CD4-positive, alpha-beta T cell (primary cell): ENCODE measurements at regions not wholly inside any gene's neighbourhood (a gene's known extent, or its start where the extent isn't known, plus 50 kb on each side); places are given as distances from the start of the nearest gene placed in this dataset.

Experiments
- ATAC-seq: fragments of 200-7000 bp; cut with Tn5 transposase; one replicate; pipeline ENCODE4 v1.10.0; 2022; ENCODE audit warnings: mild to moderate bottlenecking; ENCODE audit not compliant: poor library complexity
- CTCF ChIA-PET: fragments of 350-600 bp; sonication (Branson Sonifier 250); formaldehyde crosslinking; loops from one replicate; lab custom pipeline; 2021; ENCODE audit warnings: antibody characterized with exemption, inconsistent platforms; lab: Charles Lee
- POLR2A ChIA-PET: fragments of 350-600 bp; sonication (Branson Sonifier 250); formaldehyde crosslinking; loops from one replicate; lab custom pipeline; 2021; ENCODE audit warnings: antibody characterized with exemption, inconsistent platforms; lab: Charles Lee
- DNase-seq, 14 experiments: peaks; one replicate each; pipeline ENCODE4 v3.0.0-alpha.2; 2013 to 2020; ENCODE audit warnings: mixed read lengths in 2 of 14
- H3K27ac ChIP-seq, 2 donors: one replicate each; pipeline versions ENCODE4 v1.5.1 to v1.7.0; 2013; ENCODE audit warnings: low read length in 2 of 2, low read depth in 1 of 2, mild to moderate bottlenecking in 1 of 2
- H3K27me3 ChIP-seq, 2 experiments: 1 replicate in 1 of 2; 2 replicates in 1 of 2; pipeline versions ENCODE4 v1.6.1 to v1.7.0; 2013; ENCODE audit warnings: low read length in 2 of 2, control low read depth in 1 of 2, mild to moderate bottlenecking in 1 of 2, moderate library complexity in 1 of 2; ENCODE audit not compliant: insufficient read depth in 2 of 2, control insufficient read depth in 1 of 2
- H3K36me3 ChIP-seq: one replicate; pipeline ENCODE4 v1.6.1; 2013; ENCODE audit warnings: low read length, control low read depth; ENCODE audit not compliant: insufficient read depth
- H3K4me1 ChIP-seq: one replicate; pipeline ENCODE4 v1.6.1; 2013; ENCODE audit warnings: low read length, control low read depth; ENCODE audit not compliant: insufficient read depth
- H3K4me3 ChIP-seq: one replicate; pipeline ENCODE4 v1.5.1; 2013; ENCODE audit warnings: mild to moderate bottlenecking, low read length, moderate library complexity
- H3K9me3 ChIP-seq, 2 experiments: 1 replicate in 1 of 2; 2 replicates in 1 of 2; pipeline versions ENCODE4 v1.6.1 to v1.7.0; 2013; ENCODE audit warnings: low read length in 2 of 2, mild to moderate bottlenecking in 2 of 2, control low read depth in 1 of 2, moderate library complexity in 1 of 2; ENCODE audit not compliant: control insufficient read depth in 1 of 2, insufficient read depth in 1 of 2
- H3K27ac Mint-ChIP-seq: one replicate; pipeline ENCODE4 v1.8.0; 2020; ENCODE audit warnings: mixed read lengths
- H3K27me3 Mint-ChIP-seq: one replicate; pipeline ENCODE4 v1.8.0; 2021; ENCODE audit warnings: mixed read lengths
- H3K36me3 Mint-ChIP-seq: one replicate; pipeline ENCODE4 v1.8.0; 2021; ENCODE audit warnings: low read depth, mixed read lengths
- H3K4me1 Mint-ChIP-seq: one replicate; pipeline ENCODE4 v1.8.0; 2021; ENCODE audit warnings: low read depth, mixed read lengths
- H3K4me3 Mint-ChIP-seq: one replicate; pipeline ENCODE4 v1.8.0; 2020; ENCODE audit warnings: mild to moderate bottlenecking, mixed read lengths
- H3K9me3 Mint-ChIP-seq: one replicate; pipeline ENCODE4 v1.8.0; 2020; ENCODE audit warnings: mixed read lengths
- intact Hi-C, 2 experiments: fragments of 100-400 bp; cut with DNase I in 1 of 2; cut with micrococcal nuclease in 1 of 2; formaldehyde crosslinking; loops; one replicate each; pipeline versions ENCODE4 v1.15.1 to v1.9.0; 2023 to 2025; cut with DNase I, micrococcal nuclease
- TF ChIP-seq, protein P1 (sequence below): fragments of 200-600 bp; IDR thresholded peaks from one replicate; pipeline ENCODE4 v1.8.0; 2022; ENCODE audit warnings: antibody characterized with exemption, mild to moderate bottlenecking

DNA sequence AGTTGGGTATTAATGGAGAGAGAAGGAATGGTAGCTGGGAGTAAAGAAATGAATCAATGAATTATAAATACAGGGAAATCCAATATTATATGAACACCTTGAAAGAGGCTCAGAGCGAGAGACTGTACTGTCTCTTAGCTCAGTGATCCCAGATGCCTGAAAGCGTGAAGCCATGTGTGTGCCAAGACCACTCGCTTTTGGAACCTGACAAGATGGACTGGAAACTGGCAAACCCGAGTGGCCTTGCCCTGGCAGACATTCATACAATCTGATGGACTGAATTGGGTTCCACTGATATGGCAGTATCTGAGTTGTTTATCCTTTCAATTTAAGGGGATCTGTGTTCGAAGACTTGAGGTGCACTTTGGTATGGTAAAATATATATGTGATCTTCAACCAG is 170.3 kb downstream of the ERCC6L2 start:
- CTCF ChIA-PET = no interaction called here
- Histone ChIP-seq H3K36me3 (no peaks in the 10 kb centered on the region), H3K4me3 (no peak overlapping the region), H3K27me3 (peaks cover 0 to 2% of the 10 kb centered on the region in 2 experiments), H3K4me1 (no peaks in the 10 kb centered on the region), H3K9me3 (no peaks in the 10 kb centered on the region), H3K27ac (no peak overlapping the region)
- TF ChIP-seq, protein P1, sequence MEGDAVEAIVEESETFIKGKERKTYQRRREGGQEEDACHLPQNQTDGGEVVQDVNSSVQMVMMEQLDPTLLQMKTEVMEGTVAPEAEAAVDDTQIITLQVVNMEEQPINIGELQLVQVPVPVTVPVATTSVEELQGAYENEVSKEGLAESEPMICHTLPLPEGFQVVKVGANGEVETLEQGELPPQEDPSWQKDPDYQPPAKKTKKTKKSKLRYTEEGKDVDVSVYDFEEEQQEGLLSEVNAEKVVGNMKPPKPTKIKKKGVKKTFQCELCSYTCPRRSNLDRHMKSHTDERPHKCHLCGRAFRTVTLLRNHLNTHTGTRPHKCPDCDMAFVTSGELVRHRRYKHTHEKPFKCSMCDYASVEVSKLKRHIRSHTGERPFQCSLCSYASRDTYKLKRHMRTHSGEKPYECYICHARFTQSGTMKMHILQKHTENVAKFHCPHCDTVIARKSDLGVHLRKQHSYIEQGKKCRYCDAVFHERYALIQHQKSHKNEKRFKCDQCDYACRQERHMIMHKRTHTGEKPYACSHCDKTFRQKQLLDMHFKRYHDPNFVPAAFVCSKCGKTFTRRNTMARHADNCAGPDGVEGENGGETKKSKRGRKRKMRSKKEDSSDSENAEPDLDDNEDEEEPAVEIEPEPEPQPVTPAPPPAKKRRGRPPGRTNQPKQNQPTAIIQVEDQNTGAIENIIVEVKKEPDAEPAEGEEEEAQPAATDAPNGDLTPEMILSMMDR = no peak
- no peak for ATAC-seq
- DNase-seq = no peak
- POLR2A ChIA-PET = no interaction called here
- no peak overlapping the region for H3K4me3 Mint-ChIP-seq
- intact Hi-C loops = no loop called here
- H3K27me3 Mint-ChIP-seq = peaks cover 15% of the 10 kb centered on the region
- H3K9me3 Mint-ChIP-seq = no peaks in the 10 kb centered on the region
- no peaks in the 10 kb centered on the region for H3K36me3 Mint-ChIP-seq
- no peaks in the 10 kb centered on the region for H3K4me1 Mint-ChIP-seq
- H3K27ac Mint-ChIP-seq = no peak overlapping the region

DNA sequence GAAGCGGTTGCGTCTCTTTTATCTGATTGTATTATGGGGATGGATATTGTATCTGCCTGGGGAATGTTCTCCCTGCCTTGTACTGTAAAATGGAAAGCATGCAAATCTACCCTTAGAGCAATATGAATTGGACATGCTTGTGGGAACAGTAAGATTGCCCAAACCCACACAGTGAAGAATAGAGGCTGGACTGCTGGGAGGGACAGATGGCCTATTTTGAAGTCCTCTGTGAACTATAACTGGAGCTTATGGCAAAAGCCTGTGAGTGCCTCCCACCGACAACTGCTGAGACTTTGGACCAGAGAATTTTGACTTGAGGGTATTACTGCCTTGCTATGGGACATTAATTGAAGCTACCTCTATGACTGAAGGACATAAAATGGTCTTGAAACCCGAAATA is 168.9 kb downstream of the ERCC6L2 start:
- H3K36me3 ChIP-seq = no peaks in the 10 kb centered on the region
- Mint-ChIP-seq H3K4me1 (no peaks in the 10 kb centered on the region), H3K36me3 (no peaks in the 10 kb centered on the region), H3K27me3 (peaks cover 15% of the 10 kb centered on the region), H3K9me3 (no peaks in the 10 kb centered on the region), H3K4me3 (no peak overlapping the region), H3K27ac (no peak overlapping the region)
- H3K4me1 ChIP-seq = no peaks in the 10 kb centered on the region
- H3K27ac ChIP-seq = no peak overlapping the region
- peaks cover 0 to 7% of the 10 kb centered on the region in 2 experiments for H3K9me3 ChIP-seq
- ChIA-PET CTCF (no interaction called here), POLR2A (interaction anchor here (0.6 kb wide), 1 partner anchor 16 kb away, joined by 3 read pairs; no protein-coding TSS in a partner anchor)
- H3K27me3 ChIP-seq = peaks cover 0 to 2% of the 10 kb centered on the region in 2 experiments
- DNase-seq = no peak
- ATAC-seq = no peak
- H3K4me3 ChIP-seq = no peak overlapping the region
- intact Hi-C loops = no loop called here
- TF ChIP-seq, protein P1 = no peak

DNA sequence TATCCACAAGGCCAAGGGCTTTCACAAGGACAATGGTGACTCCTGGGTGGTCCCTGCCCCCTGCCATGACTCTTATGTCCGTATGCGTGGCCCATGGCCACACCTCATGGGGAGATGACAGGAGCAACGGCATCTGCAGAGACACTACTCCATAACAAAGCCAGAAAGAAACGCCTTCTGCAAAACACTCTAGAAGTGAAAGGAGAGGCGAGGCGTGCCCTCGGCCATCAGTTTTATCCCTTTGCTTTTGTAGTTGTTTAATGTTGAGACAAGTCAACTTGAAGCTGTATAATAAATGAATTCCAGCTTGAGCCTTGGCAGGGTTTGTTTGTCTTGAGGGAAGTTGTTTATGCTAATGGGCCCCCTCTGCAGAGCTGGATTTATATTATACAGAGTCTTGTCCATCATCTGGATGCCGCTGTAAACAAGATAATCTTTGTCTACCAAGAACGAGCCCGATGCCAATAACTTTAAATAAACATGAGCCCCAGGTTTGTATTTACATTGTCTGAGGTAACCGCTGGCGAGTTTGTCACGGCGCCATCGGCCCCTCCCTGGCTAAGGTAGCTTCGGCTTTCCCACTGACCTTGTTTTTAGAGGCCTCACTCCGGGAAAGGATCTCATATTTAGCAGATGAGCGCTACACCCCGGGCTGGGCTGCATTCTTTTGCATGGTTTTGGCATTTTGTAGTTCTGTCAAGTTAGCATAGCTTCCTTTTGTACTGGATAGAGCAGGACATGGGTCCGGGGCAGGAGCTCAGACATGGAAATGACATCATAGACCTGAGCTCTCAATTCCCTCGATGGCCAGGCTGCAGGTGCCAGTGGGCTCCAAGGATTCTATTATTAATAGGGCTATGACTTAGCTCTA is 165.3 kb downstream of the ERCC6L2 start:
- no peaks in the 10 kb centered on the region for H3K4me1 Mint-ChIP-seq
- H3K9me3 Mint-ChIP-seq = no peaks in the 10 kb centered on the region
- H3K27ac Mint-ChIP-seq = no peak overlapping the region
- H3K4me3 Mint-ChIP-seq = no peak overlapping the region
- no peaks in the 10 kb centered on the region for H3K27me3 ChIP-seq
- TF ChIP-seq, protein P1 = no peak
- ATAC-seq (no peak), DNase-seq (no peak)
- no peak overlapping the region for H3K27ac ChIP-seq
- no peaks in the 10 kb centered on the region for H3K4me1 ChIP-seq
- H3K9me3 ChIP-seq = peaks cover 0 to 20% of the 10 kb centered on the region in 2 experiments
- H3K36me3 Mint-ChIP-seq = no peaks in the 10 kb centered on the region
- CTCF ChIA-PET = no interaction called here
- H3K36me3 ChIP-seq = no peaks in the 10 kb centered on the region
- intact Hi-C loops = no loop called here
- POLR2A ChIA-PET = no interaction called here
- H3K4me3 ChIP-seq = no peak overlapping the region
- peaks cover 11% of the 10 kb centered on the region for H3K27me3 Mint-ChIP-seq
